Stimulated activated CD8-positive, alpha-beta memory T cell treated with anti-CD3 and anti-CD28 coated beads, Interleukin-15, amount 100 ng/mL, for 1 hour (primary cell): ENCODE measurements at regions not wholly inside any gene's neighbourhood (a gene's known extent, or its start where the extent isn't known, plus 50 kb on each side); places are given as distances from the start of the nearest gene placed in this dataset.
"Not testable (repeated sequence)": the region's sequence is repeated elsewhere in the genome, so short reads cannot be mapped to it uniquely, and the experiment has no call there.

ENCODE experiments used
- DNase-seq: peaks from one replicate; pipeline ENCODE4 v3.0.0-alpha.2; 2020; ENCODE audit warnings: low read depth

GRCh38 chr12:88889326-88890110, 309.2 kb upstream of the KITLG start:
- no peak for DNase-seq

- DNase-seq = no peak
Observed at GRCh38 chr12:88884600-88884999, 304.3 kb upstream of the KITLG start.

GRCh38 chr12:88882662-88883061, 302.4 kb upstream of the KITLG start:
- DNase-seq = no peak

GRCh38 chr12:88880051-88880450, 299.8 kb upstream of the KITLG start:
- DNase-seq = no peak

GRCh38 chr12:88878295-88878694, 298.0 kb upstream of the KITLG start:
- no peak for DNase-seq

GRCh38 chr12:88876857-88877256, 296.6 kb upstream of the KITLG start:
- no peak for DNase-seq

GRCh38 chr12:88870000-88870737, 289.9 kb upstream of the KITLG start:
- no peak for DNase-seq

- no peak for DNase-seq
Observed at GRCh38 chr12:88868050-88868449, 287.8 kb upstream of the KITLG start.

GRCh38 chr12:88867510-88867909, 287.2 kb upstream of the KITLG start:
- DNase-seq = no peak

- no peak for DNase-seq
Observed at GRCh38 chr12:88866881-88867280, 286.6 kb upstream of the KITLG start.

- no peak for DNase-seq
Observed at GRCh38 chr12:88865537-88865936, 285.3 kb upstream of the KITLG start.

GRCh38 chr12:88860851-88861250, 280.6 kb upstream of the KITLG start:
- DNase-seq = no peak

- DNase-seq = no peak
Observed at GRCh38 chr12:88856201-88856600, 275.9 kb upstream of the KITLG start.

GRCh38 chr12:88855301-88855700, 275.0 kb upstream of the KITLG start:
- DNase-seq = no peak

- DNase-seq = no peak
Observed at GRCh38 chr12:88854260-88854659, 274.0 kb upstream of the KITLG start.

- DNase-seq = not testable (repeated sequence)
Observed at GRCh38 chr12:88847246-88847645, 267.0 kb upstream of the KITLG start.

- no peak for DNase-seq
Observed at GRCh38 chr12:88844426-88844825, 264.2 kb upstream of the KITLG start.

GRCh38 chr12:88842314-88842713, 262.0 kb upstream of the KITLG start:
- DNase-seq = no peak

- no peak for DNase-seq
Observed at GRCh38 chr12:88839486-88839885, 259.2 kb upstream of the KITLG start.

GRCh38 chr12:88836156-88836555, 255.9 kb upstream of the KITLG start:
- no peak for DNase-seq

- DNase-seq = no peak
Observed at GRCh38 chr12:88834226-88834625, 254.0 kb upstream of the KITLG start.

- no peak for DNase-seq
Observed at GRCh38 chr12:88833641-88834116, 253.4 kb upstream of the KITLG start.

- not testable (repeated sequence) for DNase-seq
Observed at GRCh38 chr12:88828537-88828936, 248.3 kb upstream of the KITLG start.
